H1 (cell line): ENCODE measurements at regions not wholly inside any gene's neighbourhood (a gene's known extent, or its start where the extent isn't known, plus 50 kb on each side); places are given as distances from the start of the nearest gene placed in this dataset.
A peak's percentile ranks its signal among the peaks of the same experiment; 100 is the strongest.
"Not testable (repeated sequence)": the region's sequence is repeated elsewhere in the genome, so short reads cannot be mapped to it uniquely, and the experiment has no call there.

Experiments used
- CTCF ChIA-PET: fragments of 300-600 bp; sonication (Branson Sonifier 250); formaldehyde crosslinking; loops from one replicate; lab custom pipeline; 2021; ENCODE audit not compliant: partially characterized antibody; lab: Charles Lee
- POLR2A ChIA-PET: fragments of 300-600 bp; sonication (Branson Sonifier 250); formaldehyde crosslinking; loops from one replicate; lab custom pipeline; 2021; ENCODE audit warnings: inconsistent platforms; ENCODE audit not compliant: partially characterized antibody; lab: Charles Lee
- DNase-seq, 2 experiments: peaks; one replicate each; pipeline versions ENCODE4 v3.0.0 to v3.0.0-alpha.2; 2010 to 2022; ENCODE audit warnings: low spot score in 2 of 2, low read depth in 1 of 2, mixed read lengths in 1 of 2
- FAIRE-seq: peaks from 2 replicates; lab custom pipeline; 2011; peaks lifted over from hg19 to GRCh38; lab: Jason Lieb, UNC
- H2AFZ ChIP-seq: 2 replicates; pipeline ENCODE4 v1.8.1; 2012; ENCODE audit warnings: low read length, inconsistent platforms
- H2AK5ac ChIP-seq: 2 replicates; pipeline ENCODE4 v1.6.1; 2013; ENCODE audit warnings: low read depth, low read length
- H2BK120ac ChIP-seq: replicated peaks from 2 replicates; pipeline ENCODE3; 2013; ENCODE audit warnings: low read depth, low read length, inconsistent platforms
- H2BK12ac ChIP-seq: 2 replicates; pipeline ENCODE4 v1.6.1; 2013; ENCODE audit warnings: low read depth, low read length
- H2BK15ac ChIP-seq: 2 replicates; pipeline ENCODE4 v1.6.1; 2013; ENCODE audit warnings: low read length
- H2BK20ac ChIP-seq: 2 replicates; pipeline ENCODE4 v1.6.1; 2013; ENCODE audit warnings: low read length
- H2BK5ac ChIP-seq: 2 replicates; pipeline ENCODE4 v1.6.1; 2013; ENCODE audit warnings: low read depth, low read length
- H3K14ac ChIP-seq: 2 replicates; pipeline ENCODE4 v1.6.1; 2013; ENCODE audit warnings: inconsistent platforms; ENCODE audit not compliant: insufficient read length
- H3K18ac ChIP-seq: 2 replicates; pipeline ENCODE4 v1.6.1; 2013; ENCODE audit warnings: low read length; ENCODE audit errors: extremely low read depth
- H3K23ac ChIP-seq: 2 replicates; pipeline ENCODE4 v1.6.1; 2013; ENCODE audit warnings: inconsistent platforms; ENCODE audit not compliant: insufficient read length
- H3K23me2 ChIP-seq: 2 replicates; pipeline ENCODE4 v1.6.1; 2013; ENCODE audit warnings: low read depth, low read length
- H3K27ac ChIP-seq: 2 replicates; pipeline ENCODE4 v1.6.1; 2011; ENCODE audit warnings: low read depth, low read length, inconsistent platforms
- H3K27me3 ChIP-seq, 4 experiments: replicated peaks in 1 of 4; 1 replicate in 1 of 4; 2 replicates in 3 of 4; pipeline versions ENCODE4 v1.6.1 to v1.8.1; 2011 to 2013; ENCODE audit warnings: low read length in 3 of 4, mild to moderate bottlenecking in 3 of 4, inconsistent platforms in 2 of 4, mixed read lengths in 2 of 4, moderate library complexity in 1 of 4; ENCODE audit not compliant: control insufficient read depth in 3 of 4, insufficient read depth in 3 of 4; ENCODE audit errors: extremely low read depth in 1 of 4
- H3K36me3 ChIP-seq, 4 experiments: 2 replicates each; pipeline versions ENCODE4 v1.6.1 to v1.8.1; 2011 to 2013; ENCODE audit warnings: mild to moderate bottlenecking in 4 of 4, low read length in 3 of 4, moderate library complexity in 2 of 4, control low read depth in 1 of 4, inconsistent platforms in 1 of 4; ENCODE audit not compliant: insufficient read depth in 4 of 4, control insufficient read depth in 2 of 4
- H3K4ac ChIP-seq: replicated peaks from 2 replicates; pipeline ENCODE3; 2013; ENCODE audit warnings: low read length, low read depth, mixed read lengths, inconsistent platforms; ENCODE audit not compliant: insufficient read length
- H3K4me1 ChIP-seq, 4 experiments: replicated peaks in 1 of 4; 1 replicate in 1 of 4; 2 replicates in 3 of 4; pipeline versions ENCODE4 v1.6.1 to v1.8.1; 2011 to 2013; ENCODE audit warnings: low read length in 3 of 4, inconsistent platforms in 2 of 4, mixed read lengths in 1 of 4; ENCODE audit not compliant: insufficient read depth in 4 of 4, control insufficient read depth in 3 of 4
- H3K4me2 ChIP-seq, 2 experiments: 2 replicates each; pipeline versions ENCODE4 v1.6.1 to v1.8.1; 2011 to 2013; ENCODE audit warnings: low read depth in 2 of 2, low read length in 2 of 2, control low read depth in 1 of 2, inconsistent platforms in 1 of 2, mild to moderate bottlenecking in 1 of 2; ENCODE audit not compliant: insufficient read depth in 1 of 2
- H3K4me3 ChIP-seq, 4 experiments: fragments of 200-600, 300-600 bp in 1 of 4; sonication (generic), shearing (Covaris generic), sonication (Bioruptor Twin) in 1 of 4; 2 replicates each; pipeline versions ENCODE4 v1.5.1 to v1.8.1; 2011 to 2016; ENCODE audit warnings: low read length in 4 of 4, low read depth in 3 of 4, control low read depth in 2 of 4, inconsistent platforms in 2 of 4, mild to moderate bottlenecking in 2 of 4, mixed read lengths in 1 of 4, moderate library complexity in 1 of 4; ENCODE audit not compliant: insufficient read depth in 2 of 4; ENCODE audit errors: extremely low read depth in 1 of 4
- H3K56ac ChIP-seq: replicated peaks from 2 replicates; pipeline ENCODE3; 2013; ENCODE audit warnings: low read depth, mild to moderate bottlenecking, mixed read lengths, low read length, inconsistent platforms; ENCODE audit not compliant: insufficient read length
- H3K79me1 ChIP-seq: 2 replicates; pipeline ENCODE4 v1.6.1; 2013; ENCODE audit warnings: low read depth, low read length, control low read depth
- H3K79me2 ChIP-seq, 2 experiments: 2 replicates each; pipeline versions ENCODE4 v1.6.1 to v1.8.1; 2012 to 2013; ENCODE audit warnings: low read length in 2 of 2, mild to moderate bottlenecking in 2 of 2, inconsistent platforms in 1 of 2; ENCODE audit not compliant: insufficient read depth in 2 of 2, control insufficient read depth in 1 of 2
- H3K9ac ChIP-seq, 4 experiments: replicated peaks in 1 of 4; 1 replicate in 1 of 4; 2 replicates in 3 of 4; pipeline versions ENCODE4 v1.6.1 to v1.8.1; 2011 to 2013; ENCODE audit warnings: low read depth in 3 of 4, low read length in 3 of 4, control low read depth in 2 of 4, mild to moderate bottlenecking in 2 of 4, moderate library complexity in 2 of 4, inconsistent platforms in 1 of 4; ENCODE audit errors: extremely low read depth in 1 of 4
- H3K9me3 ChIP-seq, 2 experiments: 2 replicates each; pipeline versions ENCODE4 v1.6.1 to v1.8.1; 2012 to 2013; ENCODE audit warnings: mild to moderate bottlenecking in 2 of 2, moderate library complexity in 2 of 2, control low read depth in 1 of 2, inconsistent platforms in 1 of 2, low read depth in 1 of 2, low read length in 1 of 2, mixed read lengths in 1 of 2; ENCODE audit not compliant: insufficient read depth in 2 of 2
- H4K20me1 ChIP-seq, 2 experiments: replicated peaks in 1 of 2; 2 replicates each; pipeline versions ENCODE3 to v1.8.1; 2011 to 2013; ENCODE audit warnings: inconsistent platforms in 2 of 2, low read length in 2 of 2, mild to moderate bottlenecking in 1 of 2; ENCODE audit not compliant: insufficient read depth in 2 of 2, control insufficient read depth in 1 of 2
- H4K5ac ChIP-seq: 2 replicates; pipeline ENCODE4 v1.6.1; 2013; ENCODE audit warnings: low read length, low read depth, mixed read lengths, inconsistent platforms; ENCODE audit not compliant: insufficient read length
- H4K8ac ChIP-seq: 2 replicates; pipeline ENCODE4 v1.8.0; 2013; ENCODE audit warnings: mild to moderate bottlenecking, moderate library complexity, low read length, inconsistent platforms; ENCODE audit not compliant: insufficient read depth; ENCODE audit errors: extremely low read depth
- H4K91ac ChIP-seq: replicated peaks from 2 replicates; pipeline ENCODE3; 2013; ENCODE audit warnings: low read length, mixed read lengths, inconsistent platforms; ENCODE audit not compliant: insufficient read length
- WGBS, 2 experiments: shearing (Covaris generic) in 1 of 2; methylation state at CpG; one replicate each; pipeline versions ENCODE4 v1.1.6 to v1.1.7; 2013 to 2015; ENCODE audit warnings: low lambda C conversion rate in 2 of 2, mixed read lengths in 2 of 2, inconsistent platforms in 1 of 2, low coverage in 1 of 2, missing lambda C conversion rate in 1 of 2; ENCODE audit not compliant: insufficient replicate concordance in 2 of 2, insufficient coverage in 1 of 2, insufficient read length in 1 of 2; ENCODE audit errors: extremely low coverage in 1 of 2, missing lambda C conversion rate in 1 of 2; 5-methylcytosine and 5-hydroxymethylcytosine counted together

GRCh38 chr10:3874610-3874989, 89.6 kb upstream of the KLF6 start:
- H3K18ac ChIP-seq, H3K23ac ChIP-seq, H2AK5ac ChIP-seq, H3K56ac ChIP-seq, H2BK5ac ChIP-seq, H3K9ac ChIP-seq, H3K4me1 ChIP-seq, H3K79me1 ChIP-seq, H3K23me2 ChIP-seq, H2BK20ac ChIP-seq, H3K4me2 ChIP-seq, H4K5ac ChIP-seq, H4K8ac ChIP-seq, H3K27ac ChIP-seq, H3K9me3 ChIP-seq, H3K4ac ChIP-seq, H2AFZ ChIP-seq, H3K79me2 ChIP-seq, H3K4me3 ChIP-seq, H3K27me3 ChIP-seq, H2BK15ac ChIP-seq, H4K20me1 ChIP-seq, H3K14ac ChIP-seq, H3K36me3 ChIP-seq, CTCF ChIA-PET, DNase-seq, H2BK120ac ChIP-seq, FAIRE-seq, H4K91ac ChIP-seq: not testable (repeated sequence)
- H2BK12ac ChIP-seq = peak overlapping the region; percentile 93; the same call in 1 of the 2 replicates
- 95% methylated on average over 4 of the region's 4 CpGs; no CpG with 5 or more reads in 1 of the 2 experiments for WGBS, 2 experiments
- POLR2A ChIA-PET = interaction anchor here (0.7 to 1.1 kb wide), 2 partner anchors 11 to 14 kb away, joined by 3 to 4 read pairs; no protein-coding TSS in a partner anchor
